GM03348 (cell line): ENCODE measurements at regions not wholly inside any gene's neighbourhood (a gene's known extent, or its start where the extent isn't known, plus 50 kb on each side); places are given as distances from the start of the nearest gene placed in this dataset.
"Not testable (repeated sequence)": the region's sequence is repeated elsewhere in the genome, so short reads cannot be mapped to it uniquely, and the experiment has no call there.

Source experiments
- DNase-seq: peaks from one replicate; pipeline ENCODE4 v3.0.0; 2012; ENCODE audit warnings: low spot score

DNA sequence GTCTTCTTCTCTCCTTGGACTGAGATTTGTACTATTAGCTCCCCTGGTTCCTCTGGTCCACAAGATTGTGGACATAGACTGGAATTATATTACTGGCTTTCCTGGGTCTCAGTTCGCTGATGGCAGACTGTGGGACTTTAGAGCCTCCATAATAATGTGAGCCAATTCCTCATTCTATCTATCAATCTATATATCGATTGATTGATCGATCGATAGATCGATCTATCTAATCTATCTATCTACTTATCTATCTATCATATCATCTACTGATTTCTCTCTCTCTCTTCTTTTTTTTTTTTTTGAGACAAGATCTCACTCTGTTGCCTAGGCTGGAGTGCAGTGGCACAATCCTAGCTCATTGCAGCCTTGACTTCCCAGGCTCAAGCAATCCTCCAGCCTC is 51.5 kb upstream of the DDR1 start:
- DNase-seq = no peak

DNA sequence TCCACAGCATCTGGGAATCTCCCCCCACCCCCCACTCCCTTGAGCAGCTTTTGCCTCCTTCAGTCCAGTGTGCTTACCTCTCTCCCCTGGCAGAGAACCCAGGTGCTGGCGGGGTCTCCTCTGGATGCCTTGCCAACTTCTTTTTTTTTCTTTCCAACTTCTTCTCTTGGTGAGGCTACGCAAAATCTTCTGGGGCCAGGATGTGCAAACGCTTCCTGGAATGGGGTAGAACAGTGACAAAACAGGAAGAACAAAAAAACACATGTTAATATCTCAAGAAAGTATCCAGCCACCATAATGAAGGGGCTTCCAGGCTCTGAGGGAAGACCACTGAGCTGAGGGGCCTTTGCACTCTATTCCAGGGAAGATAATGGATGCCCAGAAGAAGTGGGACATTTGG is 53.9 kb upstream of the DDR1 start:
- no peak for DNase-seq

DNA sequence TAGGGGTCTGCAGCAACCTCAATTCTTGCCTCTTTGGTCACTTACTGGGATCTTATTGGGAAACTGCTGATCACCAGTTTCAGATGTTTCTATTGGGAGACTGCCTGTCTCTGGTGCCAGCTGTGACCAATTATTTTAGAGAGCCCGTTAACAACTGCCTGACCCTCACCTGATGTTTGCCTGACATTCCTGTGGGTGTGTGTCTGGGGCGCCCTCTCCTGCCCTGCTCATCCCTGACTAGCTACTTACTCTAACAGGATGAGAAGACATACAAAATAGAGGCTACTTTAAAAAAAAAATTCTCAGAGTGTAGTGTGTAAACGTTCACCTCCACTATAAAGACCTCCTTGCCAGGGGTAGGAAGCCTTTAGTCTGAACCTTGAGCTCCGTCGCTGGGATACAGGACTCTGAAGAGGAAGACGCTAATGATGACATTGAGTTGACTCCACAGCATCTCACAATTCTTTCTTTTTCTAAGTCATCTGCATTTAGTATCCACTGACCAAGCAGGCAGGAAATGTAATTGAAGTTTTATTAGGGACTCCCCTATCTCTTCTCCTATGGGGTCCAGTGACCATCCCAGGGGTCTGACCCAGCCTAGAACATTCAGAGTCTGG is 54.6 kb upstream of the DDR1 start:
- no peak for DNase-seq

DNA sequence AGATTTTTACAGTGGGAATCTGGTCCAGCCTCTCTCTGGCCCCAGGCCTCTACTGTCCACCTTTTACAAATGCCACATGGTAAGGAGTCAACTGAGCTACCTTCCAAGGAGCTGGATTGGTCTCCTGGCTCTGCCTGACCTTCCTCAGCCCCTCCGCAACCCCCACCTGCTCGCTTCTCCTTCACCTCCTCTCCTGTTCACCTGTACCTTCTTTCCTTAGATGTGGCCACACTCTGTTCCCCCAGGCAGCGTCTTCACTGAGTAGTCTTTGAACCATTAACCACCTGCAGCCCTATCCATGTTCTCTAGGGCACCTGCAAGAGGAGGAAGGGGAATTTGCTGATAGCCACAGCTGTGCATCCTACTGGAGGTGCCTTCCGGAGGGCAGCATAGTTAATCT is 55.3 kb upstream of the DDR1 start:
- DNase-seq = no peak

DNA sequence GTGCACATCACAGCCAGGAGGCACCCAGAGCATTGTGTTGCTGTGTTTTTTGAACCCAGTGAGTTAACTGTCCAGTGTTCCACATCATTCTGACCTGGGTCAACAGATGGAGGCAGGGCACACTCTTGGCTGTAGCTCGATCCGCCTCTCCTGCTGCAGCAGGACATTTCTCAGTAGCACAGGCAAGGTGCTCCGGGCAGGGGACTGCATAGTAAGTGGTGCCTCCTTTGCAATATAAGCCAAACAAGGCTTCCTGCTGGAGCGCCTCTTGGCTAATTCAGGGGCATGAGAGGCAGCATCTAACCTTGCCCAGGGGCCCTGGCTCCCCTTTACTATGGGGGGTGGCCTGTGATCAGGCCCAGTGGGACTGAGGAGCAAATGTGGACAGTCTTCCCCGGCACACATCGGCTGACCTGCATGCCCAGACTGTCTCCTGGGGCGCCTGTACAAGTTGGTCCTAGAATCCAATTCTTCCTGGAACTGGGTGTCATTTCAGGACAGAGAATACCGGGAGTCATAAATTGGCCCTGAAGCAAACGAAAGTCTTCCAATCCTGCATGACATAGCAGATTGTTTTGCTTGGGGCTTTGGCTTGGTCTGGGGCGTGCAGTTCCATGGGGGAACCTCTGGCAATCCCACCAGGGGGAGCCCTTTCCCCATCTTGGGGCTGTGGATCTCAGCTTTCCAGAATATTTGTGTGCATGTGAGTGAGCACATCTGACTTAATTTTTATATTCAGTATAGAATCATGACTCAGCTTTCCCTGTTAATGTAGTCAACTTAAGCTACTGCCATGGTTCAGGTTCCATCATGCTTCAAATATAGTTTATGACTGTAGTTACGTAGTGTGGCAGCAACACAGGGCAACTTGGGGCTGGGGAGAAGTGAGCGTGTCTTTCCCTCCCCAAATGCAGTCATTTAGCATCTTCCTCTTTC is 56.0 kb upstream of the DDR1 start:
- DNase-seq = peak; percentile 92

DNA sequence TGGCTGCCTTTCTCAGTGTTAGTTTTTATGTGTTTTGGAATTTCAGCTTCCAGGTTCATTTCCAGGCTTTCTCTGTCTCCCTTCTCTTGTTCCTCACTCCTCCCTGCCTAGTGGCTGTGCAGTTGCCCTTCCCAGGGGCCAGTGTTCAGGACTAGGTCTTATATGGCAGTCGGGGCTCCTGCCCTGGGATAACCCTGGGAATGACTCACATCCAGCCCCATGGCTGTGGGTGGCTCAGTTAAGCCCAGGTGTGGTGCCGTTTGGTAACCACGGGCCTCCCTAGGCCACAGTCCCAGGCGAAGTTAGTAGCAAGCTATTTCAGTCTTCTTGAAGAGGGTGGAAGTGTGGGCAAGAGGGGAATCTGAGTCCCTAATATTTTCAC is 57.4 kb upstream of the DDR1 start:
- DNase-seq = no peak

DNA sequence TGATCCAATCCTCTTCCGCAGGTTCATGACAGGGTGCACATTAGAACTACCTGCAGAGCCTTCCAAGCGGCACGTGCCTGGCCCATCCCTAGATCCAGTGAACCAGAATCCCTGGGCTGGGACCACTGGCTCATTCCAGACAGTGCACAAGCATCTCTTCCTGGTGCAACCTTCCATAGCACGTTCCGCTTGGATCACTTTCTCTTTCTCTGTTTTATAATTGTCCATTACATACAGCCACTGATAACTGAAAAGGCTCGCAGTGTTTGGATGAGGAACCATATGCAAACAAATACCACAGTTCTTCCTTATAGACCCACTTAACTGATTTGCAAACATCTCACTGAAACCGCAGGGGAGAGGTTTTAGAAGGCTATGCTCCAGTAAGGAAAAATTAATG is 59.6 kb upstream of the DDR1 start:
- DNase-seq = no peak

DNA sequence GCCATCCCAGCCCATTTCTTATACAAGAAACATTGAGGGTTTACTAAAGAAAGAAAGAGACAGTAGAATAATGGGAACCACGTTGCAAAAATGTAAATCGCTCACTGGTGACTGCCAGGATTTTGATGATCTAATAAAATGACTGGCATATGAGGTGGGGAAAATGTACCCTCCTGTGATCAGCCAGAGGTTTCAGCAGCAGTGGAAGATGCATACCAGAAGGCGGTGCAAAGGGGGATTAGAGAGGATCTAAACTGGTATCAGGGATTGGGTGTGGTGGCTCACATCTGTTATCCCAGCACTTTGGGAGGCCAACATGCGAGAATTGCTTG is 60.8 kb upstream of the DDR1 start:
- DNase-seq = no peak

DNA sequence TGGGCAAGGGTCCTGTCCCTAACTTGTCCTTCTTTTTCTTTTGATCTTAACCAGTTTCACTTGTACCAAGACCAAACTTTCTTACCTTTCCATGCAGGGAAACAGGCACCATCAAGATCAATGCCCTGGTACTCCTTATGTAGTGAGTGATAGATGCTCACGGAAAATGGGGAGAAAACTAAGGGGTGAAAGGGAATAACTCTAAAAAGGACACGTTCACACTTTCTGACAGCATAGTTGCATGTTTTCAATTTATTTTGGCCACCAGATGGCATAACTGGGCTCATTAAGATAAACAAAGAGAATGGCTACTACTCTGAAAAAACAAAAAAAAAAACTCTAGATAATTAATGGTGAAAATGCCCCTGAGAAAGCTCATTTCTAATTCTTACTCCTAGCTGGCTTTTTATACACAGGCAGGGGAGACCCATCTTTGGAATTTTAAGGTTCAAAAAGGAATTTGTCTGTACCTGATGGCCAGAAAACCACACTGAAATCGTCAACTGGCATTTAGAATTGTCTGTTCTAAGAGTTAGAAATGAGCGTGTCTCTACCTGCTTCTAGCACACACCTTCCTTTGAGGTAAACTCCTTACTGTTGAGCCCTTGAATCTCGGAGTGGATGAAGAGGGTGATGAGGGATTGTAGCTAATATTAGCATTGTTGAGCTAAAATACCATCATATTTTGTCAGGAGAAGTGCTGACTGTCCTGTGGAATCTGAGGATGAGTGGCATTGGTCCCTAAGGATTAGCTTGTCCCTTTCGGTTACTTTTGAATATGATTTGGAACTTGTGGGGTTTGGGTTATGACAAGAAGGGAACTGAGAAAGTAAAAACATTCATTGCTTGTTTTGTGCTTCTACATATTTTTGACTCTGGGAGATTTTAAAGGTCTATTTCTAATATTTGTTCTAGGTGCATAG is 62.2 kb upstream of the DDR1 start:
- peak; percentile 45 for DNase-seq

DNA sequence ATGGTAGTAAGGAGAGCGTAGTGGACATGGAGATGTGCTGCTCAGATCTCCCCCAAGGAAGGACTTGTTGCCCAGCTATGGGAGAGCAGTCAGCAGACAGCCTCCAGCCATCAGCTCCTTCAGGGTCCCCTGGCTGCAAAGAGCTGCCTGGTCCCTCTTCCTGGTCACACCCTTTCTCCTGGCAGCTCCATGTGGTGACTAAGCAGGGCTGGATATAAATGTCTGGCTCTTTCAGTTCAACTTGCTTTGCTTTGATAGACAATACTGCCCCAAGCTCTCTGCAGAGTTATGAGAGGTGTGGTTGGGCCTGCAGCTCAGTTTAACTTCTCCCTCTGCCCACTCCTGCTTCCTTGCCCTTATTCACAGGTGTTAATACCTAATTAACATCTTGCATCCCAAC is 64.1 kb upstream of the DDR1 start:
- peak; percentile 78 for DNase-seq

DNA sequence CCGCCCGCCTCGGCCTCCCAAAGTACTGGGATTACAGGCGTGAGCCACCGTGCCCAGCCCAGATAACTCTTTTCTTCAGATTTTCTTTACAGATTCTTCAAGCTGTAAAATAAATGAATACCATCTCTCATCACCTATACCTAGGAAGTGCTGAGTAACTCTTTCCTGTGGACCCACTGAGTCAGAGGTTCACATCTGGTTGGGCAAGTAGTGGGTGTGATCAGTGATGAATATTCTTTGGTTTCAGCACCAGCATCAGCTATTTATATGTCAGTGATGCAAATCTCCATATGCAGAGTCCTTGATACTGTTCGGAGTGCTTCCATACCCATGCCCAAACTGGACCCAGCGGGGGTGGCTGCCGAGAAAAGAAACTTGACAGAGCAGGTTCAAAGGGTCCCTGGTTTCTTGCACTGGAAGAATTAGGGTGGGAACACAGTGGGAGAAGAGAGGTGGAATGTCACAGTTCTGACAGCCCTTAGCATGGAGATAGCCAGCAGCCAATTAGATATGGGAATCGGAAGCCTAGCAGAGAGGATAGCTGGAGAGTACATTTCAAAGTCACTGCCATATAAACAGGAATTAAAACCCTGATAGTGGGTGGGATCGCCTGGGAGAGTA is 64.9 kb upstream of the DDR1 start:
- DNase-seq = no peak

DNA sequence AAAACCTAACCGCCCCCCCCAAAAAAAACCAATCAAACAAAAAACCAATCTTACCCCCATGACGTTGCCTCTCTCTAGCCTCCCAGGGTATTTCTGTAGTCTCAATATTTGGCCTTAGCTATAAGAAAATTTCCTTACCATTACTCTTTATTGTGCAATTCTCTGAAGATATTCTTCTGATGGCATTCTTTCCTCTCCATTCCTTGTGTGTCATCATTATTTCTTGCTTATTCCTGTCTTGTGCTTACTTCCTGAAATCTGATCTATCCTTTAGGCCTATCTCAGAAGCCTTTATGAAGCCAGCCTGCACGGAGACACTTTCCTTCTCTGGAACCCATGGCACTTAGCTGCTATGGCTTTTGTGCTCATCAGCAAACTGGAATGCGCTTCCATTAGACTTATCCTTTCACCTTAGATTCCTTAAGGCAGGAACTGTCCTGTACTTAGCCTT is 65.9 kb upstream of the DDR1 start:
- peak; percentile 82 for DNase-seq

DNA sequence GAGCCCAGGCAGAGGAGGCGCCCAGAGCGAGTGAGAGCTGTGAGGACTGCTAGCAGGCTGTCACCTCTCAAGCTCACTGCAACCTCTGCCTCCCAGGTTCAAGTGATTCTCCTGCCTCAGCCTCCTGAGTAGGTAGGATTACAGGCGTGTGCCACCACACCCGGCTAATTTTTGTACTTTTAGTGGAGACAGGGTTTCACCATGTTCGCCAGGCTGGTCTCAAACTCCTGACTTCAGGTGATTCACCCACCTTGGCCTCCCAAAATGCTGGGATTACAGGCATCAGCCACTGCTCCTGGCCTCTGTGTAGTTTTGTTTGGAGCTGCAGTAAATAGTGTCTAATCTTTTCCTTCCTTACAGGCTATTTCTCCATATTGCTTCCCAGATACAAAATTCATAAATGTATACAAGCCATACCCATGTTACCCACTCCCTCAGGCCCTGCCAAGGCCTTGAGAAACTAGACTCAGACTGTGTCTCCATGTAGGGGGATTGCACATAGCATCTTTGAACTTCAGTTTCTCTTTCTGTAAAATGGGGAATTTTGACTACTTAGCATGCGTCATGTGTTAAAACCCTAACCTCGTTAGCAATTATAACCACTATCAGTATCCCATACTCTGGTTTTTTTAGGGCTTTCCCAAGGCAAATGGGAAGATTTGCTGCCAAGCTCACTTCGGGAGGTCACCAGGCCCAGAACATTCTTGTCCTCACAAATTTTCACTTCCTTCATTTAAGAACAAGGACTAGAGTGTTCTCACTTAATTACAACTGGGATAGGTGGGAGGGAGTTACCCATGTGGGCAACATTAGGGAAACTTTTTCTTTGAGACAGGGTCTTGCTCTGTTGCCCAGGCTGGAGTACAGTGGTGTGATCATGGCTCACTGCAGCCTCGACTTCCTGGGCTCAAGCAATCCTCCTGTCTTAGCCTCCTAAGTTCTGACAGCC is 67.3 kb upstream of the DDR1 start:
- DNase-seq = no peak

DNA sequence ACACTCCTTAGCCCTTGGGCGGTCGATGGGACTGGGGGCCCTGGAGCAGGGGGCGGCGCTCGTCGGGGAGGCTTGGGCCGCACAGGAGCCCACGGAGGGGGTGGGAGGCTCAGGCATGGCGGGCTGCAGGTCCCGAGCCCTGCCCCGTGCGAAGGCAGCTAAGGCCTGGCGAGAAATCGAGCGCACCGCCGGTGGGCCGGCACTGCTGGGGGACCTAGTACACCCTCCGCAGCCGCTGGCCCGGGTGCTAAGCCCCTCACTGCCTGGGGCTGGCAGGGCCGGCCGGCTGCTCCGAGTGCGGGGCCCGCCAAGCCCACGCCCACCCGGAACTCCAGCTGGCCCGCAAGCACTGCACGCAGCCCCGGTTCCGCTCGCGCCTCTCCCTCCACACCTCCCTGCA is 68.0 kb upstream of the DDR1 start:
- DNase-seq = not testable (repeated sequence)

DNA sequence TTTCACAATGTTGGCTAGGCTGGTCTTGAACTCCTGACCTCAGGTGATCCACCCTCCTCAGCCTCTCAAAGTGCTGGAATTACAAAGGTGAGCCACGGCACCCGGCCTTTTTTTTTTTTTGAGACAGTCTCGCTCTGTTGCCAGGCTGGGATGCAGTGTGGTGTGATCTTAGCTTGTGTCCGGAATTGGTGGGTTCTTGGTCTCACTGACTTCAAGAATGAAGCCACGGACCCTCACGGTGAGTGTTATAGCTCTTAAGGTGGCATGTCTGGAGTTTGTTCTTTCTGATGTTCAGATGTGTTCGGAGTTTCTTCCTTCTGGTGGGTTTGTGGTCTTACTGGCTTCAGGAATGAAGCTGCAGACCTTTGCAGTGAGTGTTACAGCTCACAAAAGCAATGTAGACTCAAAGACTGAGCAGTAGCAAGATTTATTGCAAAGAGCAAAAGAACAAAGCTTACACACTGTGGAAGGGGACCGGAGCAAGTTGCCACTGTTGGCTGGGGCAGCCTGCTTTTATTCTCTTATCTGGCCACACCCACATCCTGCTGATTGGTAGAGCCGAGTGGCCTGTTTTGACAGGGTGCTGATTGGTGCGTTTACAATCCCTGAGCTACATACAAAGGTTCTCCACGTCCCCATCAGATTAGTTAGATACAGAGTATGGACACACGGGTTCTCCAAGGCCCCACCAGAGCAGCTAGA is 69.1 kb upstream of the DDR1 start:
- DNase-seq = not testable (repeated sequence)

DNA sequence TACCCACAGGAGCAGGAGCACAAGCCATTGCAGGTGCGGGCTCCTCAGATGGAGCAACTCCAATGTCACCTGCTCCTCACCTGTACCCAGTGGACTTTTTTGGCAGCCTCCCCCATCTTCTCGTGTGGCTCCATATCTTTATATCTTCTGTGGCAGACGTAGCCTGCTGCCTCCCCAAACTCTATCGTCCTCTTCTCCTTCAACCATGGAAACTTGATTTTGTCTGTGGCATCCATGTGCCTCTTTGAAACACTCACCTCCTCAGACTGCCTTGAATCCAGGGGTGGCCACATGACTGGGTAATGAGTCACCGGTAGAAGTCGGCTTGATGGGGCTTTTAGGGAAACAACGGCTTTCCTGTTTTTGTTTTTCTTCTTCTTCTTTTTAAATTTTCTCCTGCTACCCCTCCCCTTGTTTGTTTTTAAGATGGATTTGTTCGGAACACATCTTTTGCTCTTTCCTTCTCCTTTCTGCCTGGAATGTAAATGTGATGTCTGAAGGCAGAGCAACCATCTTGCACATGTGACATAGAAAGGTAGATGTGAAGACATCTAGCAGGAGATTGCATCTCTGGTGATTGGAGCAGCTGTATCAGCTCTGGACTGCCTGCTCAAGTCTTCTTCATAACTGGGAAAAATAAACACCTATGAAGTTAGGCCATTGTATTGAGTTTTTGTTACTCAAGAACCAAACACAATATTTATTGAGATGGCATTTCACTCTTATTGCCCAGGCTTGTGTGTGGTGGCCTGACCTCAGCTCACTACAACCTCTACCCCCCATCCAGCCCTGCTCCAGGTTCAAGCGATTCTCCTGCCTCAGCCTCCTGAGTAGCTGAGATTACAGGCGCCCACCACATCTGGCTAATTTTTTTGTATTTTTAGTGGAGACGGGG is 69.9 kb upstream of the DDR1 start:
- DNase-seq = peak; percentile 81

DNA sequence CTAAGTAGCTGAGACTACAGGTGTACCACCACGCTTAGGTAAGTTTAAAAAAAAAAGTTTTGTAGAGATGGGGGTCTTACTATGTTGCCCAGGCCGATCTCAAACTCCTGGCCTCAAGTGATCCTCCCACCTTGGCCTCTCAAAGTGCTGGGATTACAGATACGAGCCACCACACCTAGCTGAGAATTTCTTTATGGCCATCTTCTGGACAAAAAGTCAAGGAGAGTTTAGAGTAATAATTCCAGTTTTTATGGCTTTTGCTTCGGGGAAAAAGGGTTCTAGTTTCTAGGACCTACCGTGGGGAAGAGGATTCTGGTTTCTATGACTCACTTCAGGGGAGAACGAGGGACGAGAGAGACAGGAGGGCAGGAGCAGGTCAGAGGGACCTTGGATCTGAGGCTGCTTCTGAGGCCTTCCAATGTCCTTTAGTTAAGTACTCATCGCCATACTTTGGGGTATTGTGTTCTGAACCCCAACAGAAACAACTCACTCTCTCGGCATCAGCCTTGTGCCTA is 69.3 kb upstream of the IER3 start:
- no peak for DNase-seq

DNA sequence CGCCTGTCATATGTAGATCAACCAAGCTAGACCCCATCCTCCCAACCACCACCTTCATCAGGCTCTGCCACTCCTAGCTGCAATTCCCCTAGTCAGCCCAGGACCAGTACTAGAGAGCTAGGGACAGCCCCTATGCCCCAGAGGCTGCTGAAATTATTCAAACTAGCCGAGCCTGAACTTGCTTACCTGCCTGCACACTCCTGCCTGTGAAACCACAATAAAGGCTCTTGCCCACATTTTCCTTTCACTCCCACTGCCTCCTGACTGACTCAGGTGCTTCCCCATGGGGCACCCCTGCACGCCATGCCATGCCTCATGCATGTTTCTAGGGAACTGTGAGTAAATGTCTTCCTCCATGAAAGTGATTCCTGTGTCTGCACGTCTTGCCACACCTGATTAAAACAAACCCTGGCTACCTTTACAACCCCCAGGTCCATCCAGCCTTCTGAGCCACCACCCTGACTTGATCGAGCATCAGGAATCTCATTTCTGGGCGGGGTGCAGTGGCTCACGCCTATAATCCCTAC is 66.5 kb upstream of the IER3 start:
- DNase-seq = no peak

DNA sequence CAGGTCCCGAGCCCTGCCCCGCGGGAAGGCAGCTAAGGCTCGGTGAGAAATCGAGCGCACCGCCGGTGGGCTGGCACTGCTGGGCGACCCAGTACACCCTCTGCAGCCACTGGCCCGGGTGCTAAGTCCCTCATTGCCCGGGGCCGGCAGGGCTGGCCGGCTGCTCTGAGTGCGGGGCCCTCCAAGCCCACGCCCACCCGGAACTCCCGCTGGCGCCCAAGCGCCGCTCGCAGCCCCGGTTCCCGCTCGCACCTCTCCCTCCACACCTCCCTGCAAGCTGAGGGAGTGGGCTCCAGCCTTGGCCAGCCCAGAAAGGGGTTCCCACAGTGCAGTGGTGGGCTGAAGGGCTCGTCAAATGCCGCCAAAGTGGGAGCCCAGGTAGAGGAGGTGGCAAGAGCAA is 63.2 kb upstream of the IER3 start:
- not testable (repeated sequence) for DNase-seq
